ENCODE measurements at regions not wholly inside any gene's neighbourhood (a gene's known extent, or its start where the extent isn't known, plus 50 kb on each side); places are given as distances from the start of the nearest gene placed in this dataset.
"Not testable (repeated sequence)": the region's sequence is repeated elsewhere in the genome, so short reads cannot be mapped to it uniquely, and the experiment has no call there.

- H3K27me3 Mint-ChIP-seq: peaks cover 74% of the 10 kb centered on the region
- no peak overlapping the region for H3K27ac Mint-ChIP-seq
- CTCF ChIA-PET: no interaction called here
- H3K36me3 Mint-ChIP-seq: no peaks in the 10 kb centered on the region
- no peak for DNase-seq
- no peaks in the 10 kb centered on the region for H3K4me1 Mint-ChIP-seq
- H3K4me3 Mint-ChIP-seq: no peak overlapping the region
- H3K9me3 Mint-ChIP-seq: no peaks in the 10 kb centered on the region
These were observed 189.8 kb downstream of the C9orf50 start for GRCh38 chr9:129430940-129431643.

GRCh38 chr9:129428864-129429577 is 191.9 kb downstream of the C9orf50 start:
- Mint-ChIP-seq H3K27ac (no peak overlapping the region), H3K4me1 (no peaks in the 10 kb centered on the region), H3K9me3 (no peaks in the 10 kb centered on the region), H3K4me3 (no peak overlapping the region), H3K36me3 (no peaks in the 10 kb centered on the region), H3K27me3 (peaks cover 64% of the 10 kb centered on the region)
- CTCF ChIA-PET: no interaction called here
- no peak for DNase-seq

GRCh38 chr9:129427149-129427548 is 193.8 kb downstream of the C9orf50 start:
- no peak overlapping the region for H3K27ac Mint-ChIP-seq
- no peak for DNase-seq
- peaks cover 56% of the 10 kb centered on the region for H3K27me3 Mint-ChIP-seq
- H3K36me3 Mint-ChIP-seq: no peaks in the 10 kb centered on the region
- no peak overlapping the region for H3K4me3 Mint-ChIP-seq
- CTCF ChIA-PET: interaction anchor here (1.1 kb wide), 1 partner anchor 12 kb away, joined by 3 read pairs; no protein-coding TSS in a partner anchor
- H3K4me1 Mint-ChIP-seq: peaks cover 11% of the 10 kb centered on the region
- no peaks in the 10 kb centered on the region for H3K9me3 Mint-ChIP-seq

- H3K27ac Mint-ChIP-seq, H3K36me3 Mint-ChIP-seq, H3K4me3 Mint-ChIP-seq, H3K9me3 Mint-ChIP-seq, CTCF ChIA-PET, DNase-seq: not testable (repeated sequence)
- Mint-ChIP-seq H3K27me3 (peaks cover 45% of the 10 kb centered on the region), H3K4me1 (peaks cover 12% of the 10 kb centered on the region)
These were observed 197.1 kb downstream of the C9orf50 start for GRCh38 chr9:129423755-129424154.

GRCh38 chr9:129423216-129423615 is 197.7 kb downstream of the C9orf50 start:
- Mint-ChIP-seq H3K4me1 (peaks cover 12% of the 10 kb centered on the region), H3K27ac (peak overlapping the region; percentile 19), H3K36me3 (no peaks in the 10 kb centered on the region), H3K27me3 (peaks cover 44% of the 10 kb centered on the region), H3K9me3 (no peaks in the 10 kb centered on the region), H3K4me3 (no peak overlapping the region)
- DNase-seq: no peak
- CTCF ChIA-PET: no interaction called here

GRCh38 chr9:129422843-129423192 is 198.1 kb downstream of the C9orf50 start:
- Mint-ChIP-seq H3K4me3 (no peak overlapping the region), H3K27me3 (peaks cover 41% of the 10 kb centered on the region), H3K4me1 (peaks cover 12% of the 10 kb centered on the region), H3K9me3 (no peaks in the 10 kb centered on the region), H3K36me3 (no peaks in the 10 kb centered on the region), H3K27ac (no peak overlapping the region)
- CTCF ChIA-PET: no interaction called here
- DNase-seq: peak; percentile 30

- Mint-ChIP-seq H3K4me3 (no peak overlapping the region), H3K36me3 (no peaks in the 10 kb centered on the region), H3K9me3 (no peaks in the 10 kb centered on the region), H3K4me1 (peaks cover 14% of the 10 kb centered on the region), H3K27me3 (peaks cover 36% of the 10 kb centered on the region), H3K27ac (no peak overlapping the region)
- no peak for DNase-seq
- CTCF ChIA-PET: no interaction called here
These were observed 198.7 kb downstream of the C9orf50 start for GRCh38 chr9:129422032-129422842.

- CTCF ChIA-PET: no interaction called here
- no peak overlapping the region for H3K27ac Mint-ChIP-seq
These were observed 199.5 kb downstream of the C9orf50 start for GRCh38 chr9:129421371-129421770.

GRCh38 chr9:129420721-129421120 is 200.2 kb downstream of the C9orf50 start:
- DNase-seq: no peak
- Mint-ChIP-seq H3K4me1 (peaks cover 18% of the 10 kb centered on the region), H3K27me3 (peaks cover 28% of the 10 kb centered on the region), H3K9me3 (no peaks in the 10 kb centered on the region), H3K4me3 (no peak overlapping the region), H3K36me3 (no peaks in the 10 kb centered on the region), H3K27ac (no peak overlapping the region)
- CTCF ChIA-PET: no interaction called here

More at GRCh38 chr9:129421371-129421770, 199.5 kb downstream of the C9orf50 start:
- DNase-seq: no peak
- Mint-ChIP-seq H3K4me1 (peaks cover 18% of the 10 kb centered on the region), H3K4me3 (no peak overlapping the region), H3K36me3 (no peaks in the 10 kb centered on the region), H3K27me3 (peaks cover 34% of the 10 kb centered on the region), H3K9me3 (no peaks in the 10 kb centered on the region)

- H3K27me3 Mint-ChIP-seq: peaks cover 30% of the 10 kb centered on the region
- no peaks in the 10 kb centered on the region for H3K9me3 Mint-ChIP-seq
- H3K4me3 Mint-ChIP-seq: no peak overlapping the region
- H3K4me1 Mint-ChIP-seq: peaks cover 29% of the 10 kb centered on the region
- CTCF ChIA-PET: no interaction called here
- H3K27ac Mint-ChIP-seq: no peak overlapping the region
- no peaks in the 10 kb centered on the region for H3K36me3 Mint-ChIP-seq
- no peak for DNase-seq
These were observed 201.5 kb downstream of the C9orf50 start for GRCh38 chr9:129419382-129419899.

- Mint-ChIP-seq H3K36me3 (no peaks in the 10 kb centered on the region), H3K4me3 (no peak overlapping the region), H3K4me1 (peaks cover 31% of the 10 kb centered on the region), H3K27me3 (peaks cover 27% of the 10 kb centered on the region), H3K9me3 (no peaks in the 10 kb centered on the region), H3K27ac (no peak overlapping the region)
- no peak for DNase-seq
- CTCF ChIA-PET: no interaction called here
These were observed 202.4 kb downstream of the C9orf50 start for GRCh38 chr9:129418451-129418850.

- Mint-ChIP-seq H3K36me3 (no peaks in the 10 kb centered on the region), H3K27ac (peak overlapping the region; percentile 39), H3K9me3 (no peaks in the 10 kb centered on the region), H3K27me3 (peaks cover 20% of the 10 kb centered on the region), H3K4me3 (no peak overlapping the region), H3K4me1 (peaks cover 28% of the 10 kb centered on the region)
- CTCF ChIA-PET: no interaction called here
- DNase-seq: no peak
These were observed 203.9 kb downstream of the C9orf50 start for GRCh38 chr9:129416821-129417539.

- CTCF ChIA-PET: interaction anchor here (1.0 to 1.1 kb wide), 2 partner anchors 11 to 208 kb away, joined by 3 read pairs; no protein-coding TSS in a partner anchor
- H3K27ac Mint-ChIP-seq: peak overlapping the region; percentile 42
- peak overlapping the region; percentile 37 for H3K4me3 Mint-ChIP-seq
- DNase-seq: no peak
- H3K4me1 Mint-ChIP-seq: peaks cover 28% of the 10 kb centered on the region
- H3K36me3 Mint-ChIP-seq: no peaks in the 10 kb centered on the region
- H3K27me3 Mint-ChIP-seq: peaks cover 17% of the 10 kb centered on the region
- H3K9me3 Mint-ChIP-seq: no peaks in the 10 kb centered on the region
These were observed 204.8 kb downstream of the C9orf50 start for GRCh38 chr9:129415942-129416651.

Measured in activated naive CD4-positive, alpha-beta T cell treated with anti-CD3 and anti-CD28 coated beads, Interleukin-2, amount 10 ng/mL, durations not matched to agents 7 days and 5 days (primary cell).